Ovary (tissue), 7 donors: ENCODE measurements at regions not wholly inside any gene's neighbourhood (a gene's known extent, or its start where the extent isn't known, plus 50 kb on each side); places are given as distances from the start of the nearest gene placed in this dataset.

Experiments
- DNase-seq, 5 donors: peaks; one replicate each; pipeline ENCODE4 v3.0.0-alpha.2; 2019 to 2020
- H3K27ac ChIP-seq, 2 donors: fragments of 200-600 bp; one replicate each; pipeline versions ENCODE4 v1.5.1 to v1.8.0; 2019 to 2022
- H3K27me3 ChIP-seq: fragments of 200-600 bp; one replicate; pipeline ENCODE4 v1.8.0; 2022
- H3K36me3 ChIP-seq: fragments of 200-600 bp; sonication (generic); one replicate; pipeline ENCODE4 v1.5.1; 2019
- H3K4me1 ChIP-seq: one replicate; pipeline ENCODE4 v1.8.1; 2013; ENCODE audit warnings: mild to moderate bottlenecking, moderate library complexity; ENCODE audit not compliant: insufficient read depth
- H3K4me3 ChIP-seq: fragments of 200-600 bp; sonication (generic); one replicate; pipeline ENCODE4 v1.5.1; 2017
- H3K9me3 ChIP-seq, 2 donors: fragments of 200-600 bp in 1 of 2; sonication (generic) in 1 of 2; one replicate each; pipeline versions ENCODE4 v1.5.1 to v1.8.1; 2013 to 2019; ENCODE audit warnings: mild to moderate bottlenecking in 1 of 2, moderate library complexity in 1 of 2
- CTCF ChIP-seq, 3 donors: fragments of 450-650 bp in 2 of 3; fragments of 200-600 bp in 1 of 3; IDR thresholded peaks; one replicate each; pipeline versions ENCODE4 v1.5.1 to v1.8.0; 2016 to 2022; ENCODE audit warnings: antibody characterized with exemption in 3 of 3, mild to moderate bottlenecking in 1 of 3
- EP300 ChIP-seq: sonication (generic); formaldehyde crosslinking; IDR thresholded peaks from one replicate; pipeline ENCODE4 v1.6.1; 2017; ENCODE audit warnings: antibody characterized with exemption
- POLR2A ChIP-seq: fragments of 450-650 bp; IDR thresholded peaks from one replicate; pipeline ENCODE4 v1.6.1; 2017; ENCODE audit warnings: antibody characterized with exemption, mild to moderate bottlenecking, moderate library complexity
- WGBS, 3 donors: extraction: QIAGEN DNeasy Blood & Tissue Kit in 1 of 3; methylation state at CpG; one replicate each; pipeline versions ENCODE4 v1.1.5 to v1.1.7; 2013 to 2017; 5-methylcytosine and 5-hydroxymethylcytosine counted together
- intact Hi-C, 4 donors: fragments of 100-400 bp; cut with DNase I; formaldehyde crosslinking; loops; one replicate each; pipeline versions ENCODE4 v1.11.0 to v1.15.1; 2022 to 2023
- donor health status: DM: no; HTN: no; CAD: no; lungs with moderate emphysema.
- donor health status: DM: no; HTN: no; CAD: no.
- donor health status: Bipolar disorder and iron deficiency.
- donor health status: DM: no; HTN: no; CAD: no.
- donor health status: DM: yes; HTN: yes; CAD: no.

- no peaks in the 10 kb centered on the region for H3K27me3 ChIP-seq
- intact Hi-C loops = no loop called here
- 91 to 96% (median 92%) methylated on average over 5 of the region's 5 CpGs for WGBS, 3 donors
- no peak overlapping the region for H3K4me3 ChIP-seq
- no peaks in the 10 kb centered on the region for H3K9me3 ChIP-seq
- TF ChIP-seq POLR2A = no peak
- no peak for TF ChIP-seq EP300
- no peak for TF ChIP-seq CTCF (IDR thresholded peaks at IDR 0.05)
- no peak for DNase-seq
- no peak overlapping the region for H3K27ac ChIP-seq
- no peaks in the 10 kb centered on the region for H3K4me1 ChIP-seq
- H3K36me3 ChIP-seq = no peaks in the 10 kb centered on the region
Measured at GRCh38 chr4:65195666-65196065, 474.6 kb downstream of the EPHA5 start.

DNA sequence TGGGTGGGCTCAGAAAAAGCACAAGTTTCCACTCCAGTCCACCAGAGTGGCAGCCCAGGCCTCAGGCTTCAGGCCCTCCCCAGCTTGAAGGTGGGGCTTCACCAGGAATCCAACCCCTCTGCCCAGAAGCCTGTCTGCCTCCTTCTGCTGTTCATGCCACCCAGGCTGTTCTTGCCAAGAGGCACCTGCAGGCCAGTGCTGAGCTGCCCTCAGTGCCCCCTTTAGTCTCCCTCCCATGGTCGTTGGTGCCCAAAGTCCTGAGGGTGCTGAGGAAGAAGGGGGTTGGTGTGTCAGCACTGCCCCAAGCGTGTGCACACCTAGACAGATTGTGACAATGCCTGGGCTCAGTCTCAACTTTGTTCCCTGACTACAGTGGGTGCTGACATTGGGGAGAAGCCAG is 475.3 kb downstream of the EPHA5 start:
- no peak for TF ChIP-seq EP300
- no peak for TF ChIP-seq CTCF (IDR thresholded peaks at IDR 0.05)
- no peak for TF ChIP-seq POLR2A
- no peak for DNase-seq
- Histone ChIP-seq H3K27me3 (no peaks in the 10 kb centered on the region), H3K36me3 (no peaks in the 10 kb centered on the region), H3K27ac (no peak overlapping the region), H3K4me1 (no peaks in the 10 kb centered on the region), H3K9me3 (no peaks in the 10 kb centered on the region), H3K4me3 (no peak overlapping the region)
- intact Hi-C loops = no loop called here
- 75 to 90% (median 89%) methylated on average over 2 of the region's 2 CpGs for WGBS, 3 donors

DNA sequence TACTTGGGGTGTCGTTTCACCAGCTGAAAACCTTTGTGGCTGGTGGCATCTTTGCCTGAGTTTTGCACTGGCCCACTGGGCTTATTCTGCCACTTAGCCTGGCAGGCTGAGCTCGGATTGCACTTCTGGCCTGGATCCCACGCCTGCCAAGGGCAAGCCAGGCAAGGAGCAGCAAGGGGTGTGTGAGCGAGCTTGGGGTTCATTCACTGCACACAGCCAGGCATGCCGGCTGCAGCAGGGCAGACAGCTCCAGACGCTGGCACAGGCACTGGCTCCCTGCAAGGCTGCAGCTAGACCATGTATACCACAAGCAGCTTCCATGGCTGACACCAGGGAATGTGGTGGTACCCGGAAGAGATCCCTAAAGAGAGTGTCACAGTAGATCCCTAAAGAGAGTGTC is 476.3 kb downstream of the EPHA5 start:
- no peaks in the 10 kb centered on the region for H3K4me1 ChIP-seq
- TF ChIP-seq EP300 (no peak), CTCF (IDR thresholded peaks at IDR 0.05) (no peak), POLR2A (no peak)
- WGBS, 3 donors = 90 to 93% (median 92%) methylated on average over 7 of the region's 7 CpGs

DNA sequence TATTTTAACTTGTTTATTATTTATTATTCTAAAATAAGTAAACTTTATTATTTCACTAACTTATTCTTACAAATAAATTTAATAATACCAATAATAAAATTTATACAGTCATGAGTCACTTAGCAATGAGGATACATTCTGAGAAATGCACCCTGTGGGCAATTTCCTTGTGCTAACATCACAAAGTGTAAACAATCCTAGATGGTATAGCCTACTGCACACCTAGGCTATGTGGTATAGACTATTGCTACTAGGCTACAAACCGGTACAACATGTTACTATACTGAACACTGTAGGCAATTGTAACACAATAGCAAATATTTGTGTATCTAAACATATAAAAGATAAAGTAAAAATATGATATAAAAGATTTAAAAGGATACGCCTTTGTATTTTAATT is 479.5 kb downstream of the EPHA5 start:
- intact Hi-C loops = no loop called here
- WGBS, 3 donors = 97 to 98% (median 97%) methylated on average over 2 of the region's 2 CpGs
- no peak for DNase-seq
- Histone ChIP-seq H3K27me3 (no peaks in the 10 kb centered on the region), H3K36me3 (no peaks in the 10 kb centered on the region), H3K9me3 (no peaks in the 10 kb centered on the region), H3K4me3 (no peak overlapping the region), H3K27ac (no peak overlapping the region), H3K4me1 (no peaks in the 10 kb centered on the region)
- TF ChIP-seq CTCF (IDR thresholded peaks at IDR 0.05) (no peak), EP300 (no peak), POLR2A (no peak)

More for the DNA sequence above, 476.3 kb downstream of the EPHA5 start:
- no peak overlapping the region for H3K4me3 ChIP-seq
- DNase-seq = no peak
- intact Hi-C loops = no loop called here
- no peak overlapping the region for H3K27ac ChIP-seq
- H3K9me3 ChIP-seq = no peaks in the 10 kb centered on the region
- no peaks in the 10 kb centered on the region for H3K27me3 ChIP-seq
- no peaks in the 10 kb centered on the region for H3K36me3 ChIP-seq

DNA sequence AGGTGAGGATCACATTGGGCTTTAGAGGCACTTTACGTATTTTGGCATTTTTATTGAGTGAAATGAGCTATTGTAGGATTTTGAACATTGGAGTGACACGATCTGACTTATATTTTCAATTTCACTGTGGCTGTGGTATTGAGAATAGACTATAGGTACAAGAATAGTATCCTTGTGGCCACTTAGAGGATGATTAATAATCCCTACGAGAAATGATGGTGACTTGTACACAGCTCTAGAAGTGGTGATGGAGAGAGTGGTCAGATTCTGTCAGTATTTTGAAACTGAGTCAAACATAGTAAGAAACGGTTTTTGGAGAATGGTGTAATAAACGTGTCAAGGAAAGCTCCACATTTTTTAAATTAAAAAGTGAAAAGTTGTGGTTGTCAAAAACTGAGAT is 494.7 kb downstream of the EPHA5 start:
- DNase-seq = no peak
- WGBS, 3 donors = 45 to 54% (median 50%) methylated on average over 5 of the region's 5 CpGs
- Histone ChIP-seq H3K36me3 (no peaks in the 10 kb centered on the region), H3K4me1 (no peaks in the 10 kb centered on the region), H3K4me3 (no peak overlapping the region), H3K9me3 (no peaks in the 10 kb centered on the region), H3K27ac (no peak overlapping the region), H3K27me3 (no peaks in the 10 kb centered on the region)
- intact Hi-C loops = no loop called here
- TF ChIP-seq EP300 = no peak
- TF ChIP-seq POLR2A = no peak
- TF ChIP-seq CTCF (IDR thresholded peaks at IDR 0.05) = no peak
